ENCODE measurements at regions not wholly inside any gene's neighbourhood (a gene's known extent, or its start where the extent isn't known, plus 50 kb on each side); places are given as distances from the start of the nearest gene placed in this dataset.
"Not testable (repeated sequence)": the region's sequence is repeated elsewhere in the genome, so short reads cannot be mapped to it uniquely, and the experiment has no call there.

DNA sequence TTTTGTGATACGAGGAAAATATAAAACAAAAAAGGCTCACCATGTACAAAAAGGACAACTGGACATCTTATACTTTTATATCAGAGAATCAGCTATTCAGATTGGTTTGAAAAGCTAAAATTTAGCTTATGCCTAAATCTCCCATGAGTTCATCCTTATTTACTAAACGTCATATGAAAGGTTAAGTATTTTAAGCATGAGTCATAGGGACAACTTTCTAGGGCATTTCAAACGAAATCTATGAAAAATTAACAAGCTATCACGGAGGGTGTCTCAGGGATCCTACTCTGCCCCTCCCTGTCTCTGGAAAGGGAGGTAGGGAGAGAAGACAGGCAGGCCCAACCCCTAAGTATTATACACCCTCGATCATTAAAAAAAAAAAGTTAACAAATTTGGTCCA is 124.1 kb upstream of the LOC128125822 start:
- H3K27me3 Mint-ChIP-seq (ENCODE audit: low read depth in 3 of 3), result peaks cover 0 to 5% (median 3%) of the 10 kb centered on the region in 3 donors
- H3K36me3 Mint-ChIP-seq, result peaks cover 0 to 3% (median 0%) of the 10 kb centered on the region in 3 donors
- H3K4me1 Mint-ChIP-seq, result no peaks in the 10 kb centered on the region
- peaks cover 0 to 7% (median 4%) of the 10 kb centered on the region in 6 donors for H3K9me3 Mint-ChIP-seq
- no peak for DNase-seq
- H3K27ac Mint-ChIP-seq, result no peak overlapping the region
- no peak overlapping the region for H3K4me3 Mint-ChIP-seq

DNA sequence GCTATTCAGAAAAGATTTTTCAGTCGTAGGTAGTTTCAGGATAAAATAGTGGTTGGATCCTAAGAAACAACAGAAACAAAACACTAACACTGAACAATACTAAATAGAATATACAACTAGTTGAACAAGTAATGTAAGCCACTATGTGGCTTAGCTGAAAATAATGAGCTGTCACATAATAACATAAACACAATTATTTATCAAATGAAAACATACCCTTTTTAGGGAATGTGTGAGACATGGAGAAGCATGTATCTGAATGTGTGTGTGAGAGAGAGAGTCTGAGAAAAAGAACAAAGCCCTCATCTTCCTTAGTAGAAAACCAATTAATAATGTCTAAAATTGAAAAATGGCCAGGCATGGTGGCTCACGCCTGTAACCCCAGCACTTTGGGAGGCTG is 122.6 kb upstream of the LOC128125822 start:
- peaks cover 0 to 3% (median 1%) of the 10 kb centered on the region in 3 donors for H3K27me3 Mint-ChIP-seq (ENCODE audit: low read depth in 3 of 3)
- H3K4me1 Mint-ChIP-seq, result no peaks in the 10 kb centered on the region
- no peak overlapping the region for H3K4me3 Mint-ChIP-seq
- peaks cover 0 to 4% (median 2%) of the 10 kb centered on the region in 6 donors for H3K9me3 Mint-ChIP-seq
- H3K36me3 Mint-ChIP-seq, result peaks cover 0 to 3% (median 0%) of the 10 kb centered on the region in 3 donors
- DNase-seq, result no peak
- H3K27ac Mint-ChIP-seq, result no peak overlapping the region

- DNase-seq, result no peak
- no peaks in the 10 kb centered on the region for H3K4me1 Mint-ChIP-seq
- H3K27me3 Mint-ChIP-seq (ENCODE audit: low read depth in 3 of 3), result peaks cover 0 to 3% (median 1%) of the 10 kb centered on the region in 3 donors
- H3K4me3 Mint-ChIP-seq, result no peak overlapping the region
- no peak overlapping the region for H3K27ac Mint-ChIP-seq
- peaks cover 0 to 3% (median 0%) of the 10 kb centered on the region in 3 donors for H3K36me3 Mint-ChIP-seq
- peaks cover 0 to 4% (median 2%) of the 10 kb centered on the region in 6 donors for H3K9me3 Mint-ChIP-seq
These were observed 121.0 kb upstream of the LOC128125822 start for GRCh38 chr6:63451238-63451637.

GRCh38 chr6:63452125-63452524 is 120.2 kb upstream of the LOC128125822 start:
- Mint-ChIP-seq H3K36me3 (peaks cover 0 to 3% (median 0%) of the 10 kb centered on the region in 3 donors), H3K4me1 (no peaks in the 10 kb centered on the region), H3K27me3 (ENCODE audit: low read depth in 3 of 3) (peaks cover 0 to 3% (median 1%) of the 10 kb centered on the region in 3 donors), H3K4me3 (no peak overlapping the region), H3K27ac (no peak overlapping the region), H3K9me3 (peaks cover 0 to 3% (median 0%) of the 10 kb centered on the region in 6 donors)
- no peak for DNase-seq

GRCh38 chr6:63456734-63457133 is 115.5 kb upstream of the LOC128125822 start:
- H3K4me1 Mint-ChIP-seq, result no peaks in the 10 kb centered on the region
- no peak for DNase-seq
- H3K9me3 Mint-ChIP-seq, result peaks cover 0 to 6% (median 0%) of the 10 kb centered on the region in 6 donors
- peaks cover 0 to 4% (median 0%) of the 10 kb centered on the region in 3 donors for H3K36me3 Mint-ChIP-seq
- H3K27me3 Mint-ChIP-seq (ENCODE audit: low read depth in 3 of 3), result peaks cover 0 to 3% (median 0%) of the 10 kb centered on the region in 3 donors
- no peak overlapping the region for H3K27ac Mint-ChIP-seq
- H3K4me3 Mint-ChIP-seq, result no peak overlapping the region

- H3K27ac Mint-ChIP-seq, result no peak overlapping the region
- H3K9me3 Mint-ChIP-seq, result peaks cover 0 to 4% (median 0%) of the 10 kb centered on the region in 6 donors
- no peak overlapping the region for H3K4me3 Mint-ChIP-seq
- peaks cover 0 to 4% (median 0%) of the 10 kb centered on the region in 3 donors for H3K36me3 Mint-ChIP-seq
- peaks cover 0 to 2% (median 0%) of the 10 kb centered on the region in 3 donors for H3K27me3 Mint-ChIP-seq (ENCODE audit: low read depth in 3 of 3)
- no peak for DNase-seq
- H3K4me1 Mint-ChIP-seq, result no peaks in the 10 kb centered on the region
These were observed 113.7 kb upstream of the LOC128125822 start for GRCh38 chr6:63458480-63459115.

DNA sequence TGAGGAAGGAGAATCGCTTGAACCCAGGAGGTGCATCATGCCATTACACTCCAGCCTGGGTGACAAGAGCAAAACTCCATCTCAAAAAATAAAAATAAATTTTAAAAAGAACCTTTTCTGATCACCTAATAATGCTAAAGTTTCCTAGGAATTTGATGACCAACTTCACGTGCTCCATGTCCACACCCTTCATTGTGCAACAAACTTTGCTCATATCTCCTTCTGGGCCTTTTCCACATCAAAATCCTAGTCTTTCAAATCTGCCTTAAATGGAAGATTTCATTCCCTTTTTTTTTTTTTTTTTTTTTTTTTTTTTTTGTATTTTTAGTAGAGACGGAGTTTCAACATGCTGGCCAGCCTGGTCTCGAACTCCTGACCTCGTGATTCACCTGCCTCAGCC is 112.5 kb upstream of the LOC128125822 start:
- Mint-ChIP-seq H3K4me1 (no peaks in the 10 kb centered on the region), H3K27me3 (ENCODE audit: low read depth in 3 of 3) (peaks cover 0 to 2% (median 0%) of the 10 kb centered on the region in 3 donors), H3K36me3 (peaks cover 0 to 4% (median 0%) of the 10 kb centered on the region in 3 donors), H3K9me3 (peaks cover 0 to 4% (median 0%) of the 10 kb centered on the region in 6 donors), H3K4me3 (no peak overlapping the region), H3K27ac (no peak overlapping the region)
- DNase-seq, result no peak

- H3K4me1 Mint-ChIP-seq, result no peaks in the 10 kb centered on the region
- peaks cover 0 to 2% (median 0%) of the 10 kb centered on the region in 3 donors for H3K27me3 Mint-ChIP-seq (ENCODE audit: low read depth in 3 of 3)
- H3K4me3 Mint-ChIP-seq, result no peak overlapping the region
- peaks cover 0 to 4% (median 0%) of the 10 kb centered on the region in 3 donors for H3K36me3 Mint-ChIP-seq
- no peak for DNase-seq
- peaks cover 0 to 4% (median 0%) of the 10 kb centered on the region in 6 donors for H3K9me3 Mint-ChIP-seq
- H3K27ac Mint-ChIP-seq, result no peak overlapping the region
These were observed 111.3 kb upstream of the LOC128125822 start for GRCh38 chr6:63460971-63461370.

DNA sequence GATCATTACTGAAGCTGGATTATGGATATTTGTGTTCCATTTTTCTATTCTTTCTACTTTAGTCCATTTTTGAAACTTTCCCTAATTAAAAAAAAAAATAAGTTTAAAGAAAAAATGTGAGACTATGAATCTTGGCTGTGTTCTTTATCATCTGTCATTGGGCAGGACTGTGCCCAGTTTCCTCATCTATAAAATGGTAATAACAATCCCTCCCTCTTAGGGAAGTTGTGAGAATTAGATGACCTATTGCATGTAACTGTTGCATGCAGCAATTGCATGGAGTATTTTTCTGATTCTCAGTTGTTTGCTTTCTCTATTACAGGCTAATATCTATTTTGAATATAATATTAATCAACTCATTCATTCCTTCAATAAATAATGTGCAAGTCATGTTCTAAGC is 108.2 kb upstream of the LOC128125822 start:
- H3K4me1 Mint-ChIP-seq, result no peaks in the 10 kb centered on the region
- peaks cover 0 to 4% (median 0%) of the 10 kb centered on the region in 3 donors for H3K36me3 Mint-ChIP-seq
- peaks cover 0 to 2% (median 0%) of the 10 kb centered on the region in 3 donors for H3K27me3 Mint-ChIP-seq (ENCODE audit: low read depth in 3 of 3)
- no peak overlapping the region for H3K4me3 Mint-ChIP-seq
- no peak for DNase-seq
- peaks cover 0 to 5% (median 0%) of the 10 kb centered on the region in 6 donors for H3K9me3 Mint-ChIP-seq
- H3K27ac Mint-ChIP-seq, result no peak overlapping the region

- no peak for DNase-seq
These were observed 106.5 kb upstream of the LOC128125822 start for GRCh38 chr6:63465750-63466149.

DNA sequence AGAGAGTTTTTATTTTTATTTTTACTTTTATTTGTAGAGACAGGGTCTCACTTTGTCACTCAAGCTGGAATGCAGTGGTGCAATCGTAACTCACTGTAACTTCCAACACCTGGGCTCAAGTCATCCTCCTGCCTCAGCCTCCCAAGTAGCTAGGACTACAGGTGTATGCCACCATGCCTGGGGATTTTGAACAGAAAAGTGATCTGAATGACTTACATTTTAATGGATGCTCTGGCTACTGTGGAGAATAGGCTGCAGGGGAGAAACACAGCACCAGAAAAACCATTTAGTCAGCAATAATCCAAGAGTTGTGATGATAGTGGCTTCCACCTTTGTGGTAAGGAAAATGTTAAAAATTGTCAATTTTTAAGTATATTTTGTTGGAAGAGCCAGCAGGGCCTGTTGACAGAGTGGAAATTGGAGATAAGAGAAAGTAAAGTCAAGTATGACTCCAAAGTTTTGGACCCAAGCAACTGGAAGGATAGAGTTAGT is 106.0 kb upstream of the LOC128125822 start:
- no peak for DNase-seq
- Mint-ChIP-seq H3K36me3 (no peaks in the 10 kb centered on the region), H3K27ac (no peak overlapping the region), H3K27me3 (ENCODE audit: low read depth in 3 of 3) (peaks cover 0 to 4% (median 0%) of the 10 kb centered on the region in 3 donors), H3K4me1 (no peaks in the 10 kb centered on the region), H3K4me3 (no peak overlapping the region), H3K9me3 (peaks cover 0 to 2% (median 0%) of the 10 kb centered on the region in 6 donors)

More at GRCh38 chr6:63465750-63466149, 106.5 kb upstream of the LOC128125822 start:
- H3K4me1 Mint-ChIP-seq, result no peaks in the 10 kb centered on the region
- H3K27ac Mint-ChIP-seq, result no peak overlapping the region
- H3K36me3 Mint-ChIP-seq, result no peaks in the 10 kb centered on the region
- peaks cover 0 to 2% (median 0%) of the 10 kb centered on the region in 6 donors for H3K9me3 Mint-ChIP-seq
- H3K4me3 Mint-ChIP-seq, result no peak overlapping the region
- H3K27me3 Mint-ChIP-seq (ENCODE audit: low read depth in 3 of 3), result peaks cover 0 to 4% (median 2%) of the 10 kb centered on the region in 3 donors

DNA sequence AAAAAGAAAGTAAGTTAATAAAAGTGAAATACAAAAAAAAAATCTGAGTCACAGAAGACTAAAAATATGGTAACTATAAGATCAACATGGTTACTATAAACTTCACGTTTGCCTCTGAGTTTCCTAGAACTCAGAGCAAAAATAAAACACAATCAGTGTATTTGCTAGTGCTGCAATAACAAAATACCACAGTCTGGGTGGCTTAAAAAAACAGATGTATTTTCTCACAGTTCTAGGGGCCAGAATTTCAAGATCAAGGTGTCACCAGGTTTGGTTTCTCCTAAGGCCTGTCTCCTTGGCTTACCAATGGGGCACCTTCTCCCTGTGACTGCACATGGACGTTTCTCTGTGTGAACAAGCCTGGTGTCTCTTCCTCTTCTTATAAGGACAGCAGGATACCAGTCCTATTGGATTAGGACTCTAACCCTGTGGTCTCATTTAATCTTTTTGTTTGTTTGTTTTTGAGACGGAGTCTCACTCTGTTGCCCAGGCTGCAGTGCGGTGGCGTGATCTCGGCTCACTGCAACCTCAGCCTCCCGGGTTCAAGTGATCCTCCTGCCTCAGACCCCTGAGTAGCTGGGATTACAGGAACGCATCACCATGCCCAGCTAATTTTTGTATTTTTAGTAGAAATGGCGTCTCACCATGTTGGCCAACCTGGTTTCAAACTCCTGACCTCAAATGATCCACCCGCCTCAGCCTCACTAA is 104.9 kb upstream of the LOC128125822 start:
- H3K4me3 Mint-ChIP-seq, result no peak overlapping the region
- H3K36me3 Mint-ChIP-seq, result no peaks in the 10 kb centered on the region
- H3K9me3 Mint-ChIP-seq, result peaks cover 0 to 4% (median 0%) of the 10 kb centered on the region in 6 donors
- DNase-seq, result no peak
- no peak overlapping the region for H3K27ac Mint-ChIP-seq
- H3K4me1 Mint-ChIP-seq, result no peaks in the 10 kb centered on the region
- peaks cover 0 to 5% (median 4%) of the 10 kb centered on the region in 3 donors for H3K27me3 Mint-ChIP-seq (ENCODE audit: low read depth in 3 of 3)

DNA sequence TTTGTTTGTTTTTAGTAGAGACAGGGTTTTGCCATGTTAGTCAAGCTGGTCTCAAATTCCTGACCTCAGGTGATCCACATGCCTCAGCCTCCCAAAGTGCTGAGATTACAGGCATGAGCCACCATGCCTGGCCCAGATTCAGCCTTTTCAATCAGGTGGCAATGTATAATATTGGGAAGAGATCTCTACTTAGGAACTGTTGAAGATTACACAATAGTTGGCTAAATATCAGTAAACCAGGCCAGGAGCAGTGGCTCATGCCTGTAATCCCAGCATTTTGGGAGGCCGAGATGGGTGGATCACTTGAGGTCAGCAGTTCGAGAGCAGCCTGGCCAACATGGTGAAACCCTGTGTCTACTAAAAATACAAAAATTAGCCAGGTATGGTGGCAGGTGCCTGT is 101.1 kb upstream of the LOC128125822 start:
- DNase-seq; H3K4me3 Mint-ChIP-seq; H3K9me3 Mint-ChIP-seq; H3K27ac Mint-ChIP-seq; H3K27me3 Mint-ChIP-seq (ENCODE audit: low read depth in 3 of 3); H3K4me1 Mint-ChIP-seq; H3K36me3 Mint-ChIP-seq: not testable (repeated sequence)

DNA sequence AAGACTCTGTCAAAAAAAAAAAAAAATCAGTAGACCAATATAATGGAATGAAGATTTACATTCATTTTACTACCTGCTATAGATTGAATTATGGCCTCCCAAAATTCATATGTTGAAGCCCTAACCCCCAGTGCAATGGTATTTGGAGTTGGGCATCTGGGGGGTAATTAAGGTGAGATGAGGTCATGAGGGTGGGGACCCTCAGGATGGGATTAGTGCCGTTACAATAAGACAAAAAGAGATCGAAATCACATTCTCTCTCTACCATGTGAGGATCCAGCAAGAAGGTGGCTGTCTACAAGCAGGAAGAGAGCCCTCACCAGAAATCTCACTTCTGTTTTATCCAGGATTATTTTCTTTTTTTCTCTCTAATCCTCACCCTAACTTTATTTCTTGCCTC is 100.6 kb upstream of the LOC128125822 start:
- DNase-seq, result no peak
- H3K27ac Mint-ChIP-seq, result no peak overlapping the region
- peaks cover 0 to 7% (median 5%) of the 10 kb centered on the region in 3 donors for H3K27me3 Mint-ChIP-seq (ENCODE audit: low read depth in 3 of 3)
- H3K4me3 Mint-ChIP-seq, result no peak overlapping the region
- H3K36me3 Mint-ChIP-seq, result no peaks in the 10 kb centered on the region
- peaks cover 0 to 3% (median 0%) of the 10 kb centered on the region in 6 donors for H3K9me3 Mint-ChIP-seq
- no peaks in the 10 kb centered on the region for H3K4me1 Mint-ChIP-seq

Data from immature natural killer cell (primary cell).